Choroid plexus epithelial cell (primary cell): ENCODE measurements at regions not wholly inside any gene's neighbourhood (a gene's known extent, or its start where the extent isn't known, plus 50 kb on each side); places are given as distances from the start of the nearest gene placed in this dataset.

Experiments
- DNase-seq: peaks from one replicate; pipeline ENCODE4 v3.0.0-alpha.2; 2010; ENCODE audit warnings: low read depth
- H3K4me3 ChIP-seq: 2 replicates; pipeline ENCODE4 v1.5.1; 2011; ENCODE audit warnings: low read depth, mild to moderate bottlenecking, control low read depth, low read length, moderate library complexity
- CTCF ChIP-seq: conservative IDR thresholded peaks from 2 replicates; pipeline ENCODE4 v1.5.1; 2011; ENCODE audit warnings: low read depth, mild to moderate bottlenecking, control low read depth, inconsistent platforms, low read length, moderate library complexity

DNA sequence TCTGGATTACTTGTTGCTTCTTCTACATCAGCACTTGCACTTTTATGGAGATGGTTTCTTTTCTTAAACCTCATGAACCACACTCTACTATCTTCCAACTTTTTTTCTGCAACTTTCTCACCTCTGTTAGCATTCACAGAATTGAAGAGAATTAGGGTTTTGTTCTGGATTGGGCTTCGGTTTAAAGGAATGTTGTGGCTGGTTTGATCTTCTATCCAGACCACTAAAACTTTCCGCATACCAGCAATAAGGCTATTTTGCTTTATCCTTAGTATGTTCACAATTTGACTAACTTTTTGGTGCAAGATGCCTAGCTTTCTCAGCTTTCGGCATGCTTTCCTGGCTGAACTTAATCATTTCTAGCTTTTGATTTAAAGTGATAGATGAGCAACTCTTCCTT lies 666.7 kb upstream of the MIR17HG start:
- DNase-seq = no peak
- no peak for TF ChIP-seq CTCF
- H3K4me3 ChIP-seq = no peak overlapping the region

DNA sequence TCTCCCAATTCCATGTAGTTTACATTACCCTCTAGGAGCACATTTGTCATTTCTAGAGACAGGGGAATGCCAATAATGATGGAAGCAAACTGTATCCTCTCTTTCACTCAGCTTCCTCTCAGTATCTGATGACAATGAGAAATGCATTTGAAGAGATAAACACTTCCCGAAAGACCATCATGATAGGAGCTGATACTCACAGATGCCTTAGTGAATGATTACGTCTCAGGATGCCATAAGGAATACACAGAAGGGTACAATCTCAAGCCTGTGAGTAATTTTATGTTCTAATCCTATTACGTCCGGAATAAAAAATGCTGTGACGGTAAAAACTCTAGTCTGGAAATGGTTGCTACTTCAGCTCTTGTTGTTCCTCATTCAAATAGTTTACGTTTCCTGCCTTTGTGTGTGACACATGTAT lies 663.8 kb upstream of the MIR17HG start:
- no peak for TF ChIP-seq CTCF
- H3K4me3 ChIP-seq = no peak overlapping the region
- no peak for DNase-seq

DNA sequence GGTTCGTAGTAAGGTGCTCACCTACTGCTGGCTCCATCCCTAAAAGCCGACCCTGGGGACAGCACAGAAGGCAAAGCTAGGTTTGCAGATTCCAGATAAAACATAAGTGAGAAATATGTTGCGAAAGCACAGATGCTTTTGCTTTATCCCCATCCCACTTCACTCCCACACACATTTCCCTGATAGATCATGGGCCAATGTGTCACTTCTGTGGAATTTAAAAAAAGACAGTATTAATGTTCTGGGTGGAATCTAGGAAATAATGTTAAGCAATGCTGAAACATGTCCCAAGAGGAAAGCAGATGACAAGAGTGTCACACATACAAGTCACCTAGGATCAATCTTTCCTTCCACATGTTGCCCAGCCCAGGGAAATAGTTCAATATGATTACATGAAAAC lies 661.0 kb upstream of the MIR17HG start:
- peak; percentile 91 for DNase-seq
- TF ChIP-seq CTCF = no peak
- no peak overlapping the region for H3K4me3 ChIP-seq

GRCh38 chr13:90689111-90689510 lies 658.4 kb upstream of the MIR17HG start:
- DNase-seq = no peak
- TF ChIP-seq CTCF = no peak
- no peak overlapping the region for H3K4me3 ChIP-seq

DNA sequence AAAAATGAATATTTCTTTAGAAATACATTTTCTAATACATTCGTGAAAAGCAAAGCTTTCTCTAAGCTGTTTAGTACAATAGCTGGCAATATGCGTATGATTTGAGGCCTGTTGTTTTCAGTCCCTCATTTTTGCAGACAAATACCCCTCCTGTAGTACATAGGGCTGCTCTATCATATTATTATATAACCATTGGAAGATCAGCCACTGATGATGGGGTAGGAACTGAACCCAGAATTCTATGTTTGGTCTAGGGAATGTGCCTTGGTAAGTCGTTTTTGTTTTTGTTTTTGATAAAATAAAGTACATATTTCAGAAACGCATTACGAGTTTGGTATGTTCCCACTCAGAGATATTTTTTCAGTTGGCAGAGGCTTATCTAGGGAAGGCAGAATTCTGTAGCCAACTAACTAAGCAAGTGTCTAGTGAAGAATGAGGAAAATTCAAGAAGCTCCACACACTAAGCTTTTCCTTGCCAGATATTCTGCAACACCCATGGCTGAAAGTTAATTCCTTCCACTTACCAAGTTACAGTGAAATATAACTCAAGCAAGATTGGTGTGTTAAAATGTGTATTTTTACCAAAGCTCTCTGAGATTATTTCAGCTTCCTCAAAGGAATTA lies 656.9 kb upstream of the MIR17HG start:
- peak; percentile 91 for DNase-seq
- no peak for TF ChIP-seq CTCF

GRCh38 chr13:90696254-90696653 lies 651.2 kb upstream of the MIR17HG start:
- no peak for TF ChIP-seq CTCF
- H3K4me3 ChIP-seq = no peak overlapping the region
- DNase-seq = peak; percentile 74

More for the DNA sequence above, 656.9 kb upstream of the MIR17HG start:
- H3K4me3 ChIP-seq = no peak overlapping the region

DNA sequence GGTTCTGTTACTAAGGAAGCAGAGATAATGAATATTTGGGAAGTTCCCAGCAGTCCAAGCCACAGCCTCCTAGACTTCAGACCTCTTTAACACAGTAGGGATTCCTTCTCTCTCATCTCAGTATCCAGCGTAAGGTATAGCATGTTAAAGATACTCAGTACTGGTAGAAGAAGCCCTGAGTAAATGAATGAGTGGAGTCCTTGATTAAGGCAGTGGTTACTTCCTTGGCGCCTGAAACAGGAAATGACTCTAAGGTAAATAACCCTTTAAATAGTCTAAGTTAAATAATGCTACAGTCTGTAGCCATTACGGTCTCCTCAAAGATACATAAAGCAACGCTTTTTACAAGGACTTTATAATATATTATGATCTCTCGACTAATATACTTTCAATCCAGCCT lies 650.8 kb upstream of the MIR17HG start:
- peak; percentile 34 for DNase-seq
- TF ChIP-seq CTCF = no peak

More for the DNA sequence above, 650.8 kb upstream of the MIR17HG start:
- H3K4me3 ChIP-seq = no peak overlapping the region
